Osteoblast (primary cell): ENCODE measurements at regions not wholly inside any gene's neighbourhood (a gene's known extent, or its start where the extent isn't known, plus 50 kb on each side); places are given as distances from the start of the nearest gene placed in this dataset.

Source experiments
- DNase-seq: peaks from one replicate; pipeline ENCODE4 v3.0.0; 2011; ENCODE audit warnings: low spot score, mixed read lengths; ENCODE audit not compliant: insufficient read length; ENCODE audit errors: missing footprints
- H2AFZ ChIP-seq: 2 replicates; pipeline ENCODE4 v1.6.0; 2011; ENCODE audit warnings: mild to moderate bottlenecking, low read length
- H3K27ac ChIP-seq: 2 replicates; pipeline ENCODE4 v1.5.1; 2011; ENCODE audit warnings: mild to moderate bottlenecking, low read depth, low read length, moderate library complexity
- H3K27me3 ChIP-seq: 2 replicates; pipeline ENCODE4 v1.6.0; 2012; ENCODE audit warnings: mild to moderate bottlenecking, control low read depth, inconsistent platforms, low read length, moderate library complexity; ENCODE audit not compliant: insufficient read depth
- H3K36me3 ChIP-seq: 2 replicates; pipeline ENCODE4 v1.5.1; 2011; ENCODE audit warnings: mild to moderate bottlenecking, low read length, control low read depth, moderate library complexity; ENCODE audit not compliant: insufficient read depth
- H3K4me1 ChIP-seq: 2 replicates; pipeline ENCODE4 v1.5.1; 2011; ENCODE audit warnings: mild to moderate bottlenecking, low read length, control low read depth, moderate library complexity; ENCODE audit not compliant: insufficient read depth
- H3K4me2 ChIP-seq: 2 replicates; pipeline ENCODE4 v1.6.0; 2011; ENCODE audit warnings: mild to moderate bottlenecking, low read length; ENCODE audit not compliant: insufficient read depth
- H3K4me3 ChIP-seq: fragments of 200-600 bp; sonication (generic); 3 replicates; pipeline ENCODE4 v1.5.1; 2012; ENCODE audit warnings: mild to moderate bottlenecking, low read length, inconsistent platforms; ENCODE audit not compliant: insufficient read depth
- H3K79me2 ChIP-seq: 2 replicates; pipeline ENCODE4 v1.6.0; 2012; ENCODE audit warnings: mild to moderate bottlenecking, low read length, control low read depth, inconsistent platforms; ENCODE audit not compliant: insufficient read depth
- H3K9me3 ChIP-seq: 2 replicates; pipeline ENCODE4 v1.5.1; 2011; ENCODE audit warnings: low read depth, low read length, control low read depth
- H4K20me1 ChIP-seq: 2 replicates; pipeline ENCODE4 v1.6.0; 2012; ENCODE audit warnings: mild to moderate bottlenecking, low read length, control low read depth; ENCODE audit not compliant: insufficient read depth
- CTCF ChIP-seq: IDR thresholded peaks from 2 replicates; pipeline ENCODE4 v1.5.1; 2011; ENCODE audit warnings: mild to moderate bottlenecking, low read depth, low read length, moderate library complexity; ENCODE audit errors: extremely low read depth

DNA sequence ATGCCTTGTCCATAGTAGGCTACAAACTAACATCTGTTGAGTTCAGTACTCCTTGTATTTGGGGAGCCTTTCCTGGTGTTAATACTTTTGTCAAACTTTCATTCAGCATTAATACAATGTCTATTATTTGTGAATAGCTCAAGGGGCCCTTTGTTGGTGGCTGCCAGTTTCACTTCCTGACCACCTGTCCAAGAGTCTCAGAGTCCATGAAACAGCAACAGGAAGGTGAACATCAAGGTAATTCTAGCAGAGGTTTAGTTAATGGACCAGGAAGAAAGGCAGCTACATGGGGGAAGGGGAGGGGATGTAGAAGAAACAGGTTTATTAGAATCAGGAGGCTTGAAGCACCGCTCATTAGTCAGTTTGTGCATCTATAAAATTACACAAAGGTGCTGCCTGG, 386.9 kb downstream of the PDCD6IP start:
- TF ChIP-seq CTCF: no peak
- Histone ChIP-seq H3K27ac (no peak overlapping the region), H3K9me3 (no peaks in the 10 kb centered on the region), H3K36me3 (no peaks in the 10 kb centered on the region), H4K20me1 (no peaks in the 10 kb centered on the region), H3K4me1 (no peaks in the 10 kb centered on the region), H3K27me3 (no peaks in the 10 kb centered on the region), H3K4me2 (no peak overlapping the region), H2AFZ (no peak overlapping the region), H3K79me2 (no peaks in the 10 kb centered on the region), H3K4me3 (no peak overlapping the region)
- no peak for DNase-seq

DNA sequence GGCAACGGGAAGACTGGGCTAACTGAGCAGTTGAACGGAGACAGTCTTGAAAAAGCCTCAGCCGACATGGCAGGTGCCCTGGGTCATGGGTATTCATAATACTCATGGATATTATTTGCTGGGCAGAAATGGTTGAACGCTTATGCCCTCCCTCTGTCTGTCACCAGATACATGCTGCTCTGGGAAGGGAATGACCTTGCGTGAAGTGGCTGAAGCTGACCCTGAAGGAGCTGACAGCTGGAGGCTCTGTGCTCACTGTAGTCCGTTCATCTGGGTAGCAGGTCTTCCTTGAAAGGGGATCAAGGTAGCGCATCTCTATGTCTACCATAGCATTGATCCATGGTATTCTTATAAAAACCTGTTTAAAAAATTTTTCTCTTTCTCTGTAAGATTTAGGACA, 390.7 kb downstream of the PDCD6IP start:
- no peak for DNase-seq
- Histone ChIP-seq H3K9me3 (no peaks in the 10 kb centered on the region), H3K4me3 (no peak overlapping the region), H4K20me1 (no peaks in the 10 kb centered on the region), H2AFZ (no peak overlapping the region), H3K27ac (no peak overlapping the region), H3K4me1 (no peaks in the 10 kb centered on the region), H3K36me3 (no peaks in the 10 kb centered on the region), H3K4me2 (no peak overlapping the region), H3K79me2 (no peaks in the 10 kb centered on the region), H3K27me3 (no peaks in the 10 kb centered on the region)
- no peak for TF ChIP-seq CTCF

GRCh38 chr3:34196914-34197313, 398.5 kb downstream of the PDCD6IP start:
- no peaks in the 10 kb centered on the region for H3K4me1 ChIP-seq
- H2AFZ ChIP-seq: no peak overlapping the region
- H3K4me2 ChIP-seq: no peak overlapping the region
- no peak for TF ChIP-seq CTCF
- H3K36me3 ChIP-seq: no peaks in the 10 kb centered on the region
- H3K9me3 ChIP-seq: no peaks in the 10 kb centered on the region
- H4K20me1 ChIP-seq: no peaks in the 10 kb centered on the region
- DNase-seq: no peak
- no peaks in the 10 kb centered on the region for H3K27me3 ChIP-seq
- H3K27ac ChIP-seq: no peak overlapping the region
- H3K79me2 ChIP-seq: no peaks in the 10 kb centered on the region
- no peak overlapping the region for H3K4me3 ChIP-seq

DNA sequence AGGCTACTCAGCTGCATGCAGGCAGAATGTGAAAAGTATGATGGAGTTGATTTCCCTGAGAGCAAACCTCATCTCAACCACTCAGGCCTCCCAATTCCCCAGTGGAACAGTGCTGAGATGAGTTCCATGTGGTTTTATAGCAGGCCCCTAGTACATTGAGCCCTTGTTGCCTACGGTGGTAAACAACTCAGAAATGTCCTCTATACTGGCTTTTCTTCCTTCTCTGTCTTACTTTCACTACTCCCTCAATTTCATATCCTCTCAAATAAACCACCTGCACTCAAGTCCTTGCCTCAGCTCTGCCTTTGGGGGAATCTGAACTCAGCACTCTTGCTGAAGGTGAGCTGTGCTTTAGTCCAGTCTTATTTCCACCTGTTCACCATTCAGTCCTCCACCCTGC, 399.9 kb downstream of the PDCD6IP start:
- no peak overlapping the region for H3K4me3 ChIP-seq
- H3K79me2 ChIP-seq: no peaks in the 10 kb centered on the region
- H3K4me2 ChIP-seq: no peak overlapping the region
- no peak for DNase-seq
- no peaks in the 10 kb centered on the region for H4K20me1 ChIP-seq
- no peaks in the 10 kb centered on the region for H3K27me3 ChIP-seq
- H3K9me3 ChIP-seq: no peaks in the 10 kb centered on the region
- H2AFZ ChIP-seq: no peak overlapping the region
- no peak overlapping the region for H3K27ac ChIP-seq
- no peaks in the 10 kb centered on the region for H3K4me1 ChIP-seq
- no peaks in the 10 kb centered on the region for H3K36me3 ChIP-seq
- no peak for TF ChIP-seq CTCF
